Panc1 (cell line): ENCODE measurements at regions not wholly inside any gene's neighbourhood (a gene's known extent, or its start where the extent isn't known, plus 50 kb on each side); places are given as distances from the start of the nearest gene placed in this dataset.

Experiments used
- ATAC-seq: fragments of 200-7000 bp; cut with Tn5 transposase; 2 replicates; pipeline ENCODE4 v1.9.1; 2020; ENCODE audit warnings: mild to moderate bottlenecking, moderate library complexity
- BruUV-seq: library from RNA; stranded (reverse); fragments of 400-500 nt; replicated peaks from 2 replicates; lab custom pipeline; 2021; lab: Mats Ljungman, UMichigan
- CTCF ChIA-PET: fragments of 300-600 bp; sonication (Branson Sonifier 250); formaldehyde crosslinking; loops from one replicate; lab custom pipeline; 2022; ENCODE audit warnings: antibody characterized with exemption; lab: Charles Lee
- POLR2A ChIA-PET: fragments of 300-600 bp; sonication (Branson Sonifier 250); formaldehyde crosslinking; loops from one replicate; lab custom pipeline; 2022; ENCODE audit warnings: antibody characterized with exemption; lab: Charles Lee
- DNase-seq: peaks from one replicate; pipeline ENCODE4 v3.0.0-alpha.2; 2010; ENCODE audit warnings: low read depth, low spot score
- H3K27ac ChIP-seq: 2 replicates; pipeline ENCODE4 v1.5.1; 2011; ENCODE audit warnings: mild to moderate bottlenecking, low read length, inconsistent platforms
- H3K27me3 ChIP-seq: fragments of 200-500 bp; sonication (Bioruptor generic); 2 replicates; pipeline ENCODE4 v1.6.0; 2014; ENCODE audit warnings: low read length, inconsistent platforms; ENCODE audit not compliant: control insufficient read depth, insufficient read depth
- H3K36me3 ChIP-seq: fragments of 200-500 bp; sonication (Bioruptor generic); 2 replicates; pipeline ENCODE4 v1.5.1; 2014; ENCODE audit warnings: inconsistent platforms, mild to moderate bottlenecking, low read length, moderate library complexity; ENCODE audit not compliant: control insufficient read depth, insufficient read depth
- H3K4me1 ChIP-seq: 2 replicates; pipeline ENCODE4 v1.5.1; 2011; ENCODE audit warnings: inconsistent platforms, mild to moderate bottlenecking, low read length, moderate library complexity; ENCODE audit not compliant: control insufficient read depth, insufficient read depth
- H3K4me3 ChIP-seq, 2 experiments: 2 replicates each; pipeline ENCODE4 v1.5.1; 2011 to 2012; ENCODE audit warnings: low read depth in 2 of 2, low read length in 2 of 2, mild to moderate bottlenecking in 2 of 2, inconsistent platforms in 1 of 2, moderate library complexity in 1 of 2
- H3K9me3 ChIP-seq: fragments of 200-500 bp; sonication (Bioruptor generic); 2 replicates; pipeline ENCODE4 v1.5.1; 2014; ENCODE audit warnings: low read depth, mild to moderate bottlenecking, inconsistent platforms, low read length, moderate library complexity; ENCODE audit not compliant: control insufficient read depth, insufficient read depth
- CTCF ChIP-seq: fragments of 450-650 bp; IDR thresholded peaks from 2 replicates; pipeline ENCODE4 v1.5.1; 2017; ENCODE audit warnings: mild to moderate bottlenecking
- POLR2AphosphoS5 ChIP-seq: IDR thresholded peaks from 2 replicates; pipeline ENCODE4 v1.6.1; 2012; ENCODE audit warnings: mild to moderate bottlenecking, low read depth, low read length, moderate library complexity
- REST ChIP-seq, 2 experiments: IDR thresholded peaks; 2 replicates each; pipeline ENCODE4 v1.6.1; 2011 to 2012; ENCODE audit warnings: low read depth in 2 of 2, control low read depth in 1 of 2, low read length in 1 of 2, mild to moderate bottlenecking in 1 of 2, moderate library complexity in 1 of 2; ENCODE audit not compliant: insufficient read depth in 1 of 2
- SIN3A ChIP-seq: IDR thresholded peaks from 2 replicates; pipeline ENCODE4 v1.6.1; 2012; ENCODE audit warnings: low read depth, mild to moderate bottlenecking, low read length, moderate library complexity, borderline replicate concordance; ENCODE audit not compliant: insufficient read depth
- TCF7L2 ChIP-seq: IDR thresholded peaks from 2 replicates; pipeline ENCODE4 v1.6.1; 2011; ENCODE audit warnings: mild to moderate bottlenecking, low read depth, low read length, inconsistent platforms
- in situ Hi-C: cut with HindIII; loops from 2 replicates; pipeline ENCODE4 v1.10.0; 2016; ENCODE audit warnings: low sequenced_read_pairs, low pct_unique_long_range_greater_than_20kb
- intact Hi-C: fragments of 100-400 bp; cut with micrococcal nuclease; formaldehyde crosslinking; loops from one replicate; pipeline ENCODE4 v1.10.0; 2022; ENCODE audit not compliant: unreplicated experiment

GRCh38 chr12:89836026-89836425, 127.4 kb upstream of the ATP2B1 start:
- H3K4me3 ChIP-seq, result no peak overlapping the region
- intact Hi-C loops, result no loop called here
- TF ChIP-seq SIN3A (no peak), REST (IDR thresholded peaks at IDR 0.05; ENCODE audit: insufficient read depth in 1 of 2, low read depth in 2 of 2, low read length in 1 of 2) (no peak), TCF7L2 (no peak), CTCF (no peak), POLR2AphosphoS5 (no peak)
- no peaks in the 10 kb centered on the region for H3K4me1 ChIP-seq
- no TSS peak for BruUV-seq
- DNase-seq (no peak), ATAC-seq (no peak)
- H3K27ac ChIP-seq, result no peak overlapping the region
- no peaks in the 10 kb centered on the region for H3K36me3 ChIP-seq
- no peaks in the 10 kb centered on the region for H3K27me3 ChIP-seq
- POLR2A ChIA-PET, result interaction anchor here (0.6 kb wide), 1 partner anchor 292 kb away, joined by 3 read pairs; no protein-coding TSS in a partner anchor
- CTCF ChIA-PET, result interaction anchor here (0.6 kb wide), 1 partner anchor 267 kb away, joined by 3 read pairs; no protein-coding TSS in a partner anchor
- in situ Hi-C loops, result no loop called here
- H3K9me3 ChIP-seq, result no peaks in the 10 kb centered on the region

- no peak for DNase-seq
These were observed 126.0 kb upstream of the ATP2B1 start for GRCh38 chr12:89834676-89835075.

More at GRCh38 chr12:89834676-89835075, 126.0 kb upstream of the ATP2B1 start:
- Histone ChIP-seq H3K9me3 (no peaks in the 10 kb centered on the region), H3K4me3 (no peak overlapping the region), H3K27ac (no peak overlapping the region), H3K36me3 (no peaks in the 10 kb centered on the region), H3K4me1 (no peaks in the 10 kb centered on the region), H3K27me3 (no peaks in the 10 kb centered on the region)
- in situ Hi-C loops (no loop called here), intact Hi-C loops (no loop called here)
- ATAC-seq, result no peak
- POLR2A ChIA-PET, result no interaction called here
- no peak for TF ChIP-seq REST (IDR thresholded peaks at IDR 0.05; ENCODE audit: insufficient read depth in 1 of 2, low read depth in 2 of 2, low read length in 1 of 2)
- no peak for TF ChIP-seq SIN3A
- TF ChIP-seq TCF7L2, result no peak
- no peak for TF ChIP-seq POLR2AphosphoS5
- no peak for TF ChIP-seq CTCF
- no TSS peak for BruUV-seq
- CTCF ChIA-PET, result no interaction called here
